Osteocyte (in vitro differentiated cells): ENCODE measurements at regions not wholly inside any gene's neighbourhood (a gene's known extent, or its start where the extent isn't known, plus 50 kb on each side); places are given as distances from the start of the nearest gene placed in this dataset.

ENCODE experiments used
- DNase-seq: peaks from one replicate; pipeline ENCODE4 v3.0.0; 2021; ENCODE audit warnings: mixed read lengths; ENCODE audit not compliant: unreplicated experiment; ENCODE audit errors: extremely low spot score
- H3K27ac Mint-ChIP-seq: one replicate; pipeline ENCODE4 v1.8.0; 2021; ENCODE audit warnings: mild to moderate bottlenecking, mixed read lengths; ENCODE audit not compliant: unreplicated experiment
- H3K27me3 Mint-ChIP-seq: one replicate; pipeline ENCODE4 v1.8.0; 2021; ENCODE audit warnings: mixed read lengths; ENCODE audit not compliant: unreplicated experiment
- H3K36me3 Mint-ChIP-seq: one replicate; pipeline ENCODE4 v1.8.0; 2021; ENCODE audit warnings: mixed read lengths; ENCODE audit not compliant: unreplicated experiment
- H3K4me1 Mint-ChIP-seq: one replicate; pipeline ENCODE4 v1.8.0; 2021; ENCODE audit warnings: mixed read lengths; ENCODE audit not compliant: unreplicated experiment
- H3K4me3 Mint-ChIP-seq: one replicate; pipeline ENCODE4 v1.8.0; 2021; ENCODE audit warnings: mild to moderate bottlenecking, moderate library complexity, mixed read lengths; ENCODE audit not compliant: unreplicated experiment
- H3K9me3 Mint-ChIP-seq: one replicate; pipeline ENCODE4 v1.8.0; 2021; ENCODE audit warnings: mixed read lengths; ENCODE audit not compliant: unreplicated experiment
- TF ChIP-seq, protein P1 (sequence below): fragments of 200-600 bp; sonication (generic); IDR thresholded peaks from 2 replicates; pipeline ENCODE4 v1.5.0; 2021; ENCODE audit warnings: antibody characterized with exemption, mild to moderate bottlenecking, moderate library complexity

GRCh38 chr5:4832471-4832870 lies 307.7 kb upstream of the ADAMTS16 start:
- H3K4me3 Mint-ChIP-seq, result no peak overlapping the region
- TF ChIP-seq, protein P1, sequence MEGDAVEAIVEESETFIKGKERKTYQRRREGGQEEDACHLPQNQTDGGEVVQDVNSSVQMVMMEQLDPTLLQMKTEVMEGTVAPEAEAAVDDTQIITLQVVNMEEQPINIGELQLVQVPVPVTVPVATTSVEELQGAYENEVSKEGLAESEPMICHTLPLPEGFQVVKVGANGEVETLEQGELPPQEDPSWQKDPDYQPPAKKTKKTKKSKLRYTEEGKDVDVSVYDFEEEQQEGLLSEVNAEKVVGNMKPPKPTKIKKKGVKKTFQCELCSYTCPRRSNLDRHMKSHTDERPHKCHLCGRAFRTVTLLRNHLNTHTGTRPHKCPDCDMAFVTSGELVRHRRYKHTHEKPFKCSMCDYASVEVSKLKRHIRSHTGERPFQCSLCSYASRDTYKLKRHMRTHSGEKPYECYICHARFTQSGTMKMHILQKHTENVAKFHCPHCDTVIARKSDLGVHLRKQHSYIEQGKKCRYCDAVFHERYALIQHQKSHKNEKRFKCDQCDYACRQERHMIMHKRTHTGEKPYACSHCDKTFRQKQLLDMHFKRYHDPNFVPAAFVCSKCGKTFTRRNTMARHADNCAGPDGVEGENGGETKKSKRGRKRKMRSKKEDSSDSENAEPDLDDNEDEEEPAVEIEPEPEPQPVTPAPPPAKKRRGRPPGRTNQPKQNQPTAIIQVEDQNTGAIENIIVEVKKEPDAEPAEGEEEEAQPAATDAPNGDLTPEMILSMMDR, result no peak
- no peak for DNase-seq
- H3K27ac Mint-ChIP-seq, result no peak overlapping the region
- H3K27me3 Mint-ChIP-seq, result peaks cover 13% of the 10 kb centered on the region
- no peaks in the 10 kb centered on the region for H3K9me3 Mint-ChIP-seq
- H3K4me1 Mint-ChIP-seq, result no peaks in the 10 kb centered on the region
- H3K36me3 Mint-ChIP-seq, result no peaks in the 10 kb centered on the region

DNA sequence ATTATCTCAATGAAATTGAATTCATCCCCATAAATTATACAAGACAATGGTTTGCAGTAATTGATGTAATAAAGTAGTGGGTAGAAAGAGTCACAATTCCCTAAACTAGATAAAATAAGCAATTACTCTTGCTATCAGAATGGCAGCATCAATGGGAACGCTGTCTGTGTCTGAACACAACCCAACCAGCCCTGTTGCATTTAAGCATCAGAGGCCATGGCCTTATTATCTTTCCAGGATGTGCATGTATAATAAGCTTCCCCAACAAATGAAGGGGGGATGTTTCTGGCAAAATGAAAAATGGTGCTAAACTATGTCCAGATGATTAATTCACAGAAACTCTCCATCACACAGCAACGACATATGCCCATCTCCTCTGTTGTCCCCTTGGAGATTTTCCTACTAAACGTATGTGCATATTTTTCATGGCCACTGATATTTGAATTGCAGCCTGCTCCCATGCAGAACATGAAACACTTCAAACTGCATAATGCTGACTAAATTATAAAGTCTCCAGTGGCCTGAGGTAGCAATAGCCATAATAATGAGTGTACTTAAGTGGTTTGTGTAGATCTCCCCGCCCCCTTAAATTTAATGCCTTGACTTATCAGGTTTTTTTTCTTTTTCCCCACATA lies 306.9 kb upstream of the ADAMTS16 start:
- TF ChIP-seq, protein P1, result no peak
- H3K9me3 Mint-ChIP-seq, result no peaks in the 10 kb centered on the region
- H3K27ac Mint-ChIP-seq, result no peak overlapping the region
- no peak overlapping the region for H3K4me3 Mint-ChIP-seq
- no peaks in the 10 kb centered on the region for H3K4me1 Mint-ChIP-seq
- no peaks in the 10 kb centered on the region for H3K36me3 Mint-ChIP-seq
- peaks cover 13% of the 10 kb centered on the region for H3K27me3 Mint-ChIP-seq
- DNase-seq, result no peak

DNA sequence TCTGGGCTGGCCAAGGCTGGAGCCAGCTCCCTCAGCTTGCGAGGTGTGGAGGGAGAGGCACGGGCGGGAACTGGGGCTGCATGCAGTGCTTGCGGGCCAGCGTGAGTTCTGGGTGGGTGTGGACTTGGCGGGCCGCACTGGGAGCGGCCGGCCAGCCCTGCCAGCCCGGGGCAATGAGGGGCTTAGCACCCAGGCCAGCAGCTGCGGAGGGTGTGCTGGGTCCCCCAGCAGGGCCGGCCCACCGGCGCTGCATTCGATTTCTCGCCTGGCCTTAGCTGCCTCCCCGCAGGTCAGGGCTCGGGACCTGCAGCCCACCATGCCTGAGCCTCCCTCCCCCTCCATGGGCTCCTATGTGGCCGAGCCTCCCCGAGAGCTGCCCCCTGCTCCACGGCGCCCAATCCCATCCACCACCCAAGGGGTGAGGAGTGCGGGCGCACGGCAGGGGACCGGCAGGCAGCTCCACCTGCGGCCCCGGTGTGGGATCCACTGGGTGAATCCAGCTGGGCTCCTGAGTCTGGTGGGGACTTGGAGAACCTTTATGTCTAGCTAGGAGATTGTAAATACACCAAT lies 302.6 kb upstream of the ADAMTS16 start:
- Mint-ChIP-seq H3K36me3 (no peaks in the 10 kb centered on the region), H3K27ac (no peak overlapping the region)
- TF ChIP-seq, protein P1, result no peak

GRCh38 chr5:4845221-4845620 lies 294.9 kb upstream of the ADAMTS16 start:
- DNase-seq, result no peak
- TF ChIP-seq, protein P1, result no peak
- Mint-ChIP-seq H3K27me3 (no peaks in the 10 kb centered on the region), H3K9me3 (peaks cover 7% of the 10 kb centered on the region), H3K27ac (no peak overlapping the region), H3K4me1 (no peaks in the 10 kb centered on the region), H3K36me3 (no peaks in the 10 kb centered on the region), H3K4me3 (no peak overlapping the region)

More for the DNA sequence above, 302.6 kb upstream of the ADAMTS16 start:
- Mint-ChIP-seq H3K27me3 (peaks cover under 1% of the 10 kb centered on the region), H3K4me3 (no peak overlapping the region), H3K4me1 (no peaks in the 10 kb centered on the region), H3K9me3 (peaks cover 10% of the 10 kb centered on the region)
- DNase-seq, result no peak

DNA sequence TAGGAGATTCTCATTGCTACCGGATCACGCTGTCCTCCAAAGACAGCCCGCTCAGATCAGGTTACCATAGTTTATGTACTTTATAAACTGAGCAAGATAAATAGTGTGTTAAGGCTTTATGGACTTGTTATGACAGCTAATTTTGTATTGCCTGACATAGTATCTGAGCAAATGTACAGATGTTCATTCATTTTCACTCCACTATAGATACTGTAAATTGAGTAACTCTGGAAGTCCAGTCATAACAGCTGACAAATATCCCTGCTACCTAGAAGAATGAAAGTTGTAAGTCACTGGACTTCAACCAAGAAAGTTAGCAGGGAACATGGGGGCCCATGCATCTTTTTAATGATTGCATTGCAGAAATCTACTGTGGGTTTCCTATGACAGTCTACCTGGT lies 292.4 kb upstream of the ADAMTS16 start:
- TF ChIP-seq, protein P1, result no peak
- no peak overlapping the region for H3K27ac Mint-ChIP-seq
- no peaks in the 10 kb centered on the region for H3K4me1 Mint-ChIP-seq
- DNase-seq, result no peak
- peaks cover 5% of the 10 kb centered on the region for H3K9me3 Mint-ChIP-seq
- H3K27me3 Mint-ChIP-seq, result no peaks in the 10 kb centered on the region
- no peak overlapping the region for H3K4me3 Mint-ChIP-seq
- H3K36me3 Mint-ChIP-seq, result no peaks in the 10 kb centered on the region
